GM19193 (cell line): ENCODE measurements at regions not wholly inside any gene's neighbourhood (a gene's known extent, or its start where the extent isn't known, plus 50 kb on each side); places are given as distances from the start of the nearest gene placed in this dataset.

Source experiments
- POLR2A ChIP-seq: IDR thresholded peaks from 4 replicates; pipeline ENCODE4 v1.6.1; 2011; ENCODE audit not compliant: insufficient read depth, insufficient read length; ENCODE audit errors: extremely low read depth

GRCh38 chr3:72070005-72070404, 285.1 kb upstream of the PROK2 start:
- TF ChIP-seq POLR2A = no peak

GRCh38 chr3:72069543-72069942, 284.6 kb upstream of the PROK2 start:
- TF ChIP-seq POLR2A = no peak

GRCh38 chr3:72068621-72069020, 283.7 kb upstream of the PROK2 start:
- TF ChIP-seq POLR2A = no peak

DNA sequence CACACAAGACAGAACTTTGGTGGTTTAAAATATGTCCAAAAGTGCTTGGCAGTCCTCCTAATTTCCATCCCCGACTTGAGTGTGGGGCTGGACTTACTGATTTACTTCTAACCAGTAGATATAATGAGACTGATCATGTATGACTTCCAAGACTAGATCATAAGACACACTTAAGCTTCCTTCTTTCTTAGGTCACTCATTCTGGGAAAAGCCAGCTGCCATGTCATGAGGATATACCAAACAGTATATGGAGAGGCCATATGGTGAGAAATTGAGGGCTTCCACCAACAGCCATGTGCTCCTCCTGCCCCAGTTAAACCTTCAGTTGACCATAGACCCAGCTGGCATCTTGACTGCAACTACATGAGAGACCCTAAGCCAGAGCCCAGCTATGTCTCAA, 282.8 kb upstream of the PROK2 start:
- TF ChIP-seq POLR2A = no peak

DNA sequence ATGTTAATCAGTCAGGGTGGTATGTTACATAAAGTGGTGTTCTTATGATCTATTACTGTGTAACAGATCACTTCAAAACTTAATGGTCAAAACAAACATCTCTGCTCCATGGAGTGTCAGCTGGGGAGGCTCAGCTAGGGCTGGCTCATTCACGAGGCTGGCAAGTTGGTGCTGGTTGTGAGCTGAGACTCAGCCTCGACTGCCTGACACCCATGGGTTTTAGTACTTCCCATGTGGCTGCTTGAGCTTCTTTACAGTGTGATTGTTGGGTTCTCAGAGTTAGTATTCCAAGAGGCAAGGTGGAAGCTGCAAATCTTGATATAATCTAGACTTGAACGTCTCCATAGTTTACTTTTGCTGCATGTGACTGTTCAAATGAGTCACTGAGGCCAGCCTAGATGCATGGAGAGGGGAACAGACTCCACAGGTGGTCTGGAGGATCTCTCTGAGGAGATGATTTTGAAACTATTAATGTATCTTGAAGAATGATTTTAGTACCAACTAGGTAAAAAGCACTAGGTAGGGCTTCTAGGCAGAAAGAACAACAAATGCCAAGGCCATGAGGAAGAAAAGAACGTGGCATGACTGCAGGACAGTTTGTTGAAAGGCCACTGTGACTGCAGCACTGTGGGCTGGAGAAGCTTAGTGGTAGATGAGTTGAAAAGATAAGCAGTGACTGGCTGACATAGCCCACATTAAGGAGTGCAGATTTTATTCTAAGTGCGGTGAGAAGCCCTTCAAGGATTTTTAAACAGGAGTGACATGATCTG, 281.1 kb upstream of the PROK2 start:
- TF ChIP-seq POLR2A = no peak

DNA sequence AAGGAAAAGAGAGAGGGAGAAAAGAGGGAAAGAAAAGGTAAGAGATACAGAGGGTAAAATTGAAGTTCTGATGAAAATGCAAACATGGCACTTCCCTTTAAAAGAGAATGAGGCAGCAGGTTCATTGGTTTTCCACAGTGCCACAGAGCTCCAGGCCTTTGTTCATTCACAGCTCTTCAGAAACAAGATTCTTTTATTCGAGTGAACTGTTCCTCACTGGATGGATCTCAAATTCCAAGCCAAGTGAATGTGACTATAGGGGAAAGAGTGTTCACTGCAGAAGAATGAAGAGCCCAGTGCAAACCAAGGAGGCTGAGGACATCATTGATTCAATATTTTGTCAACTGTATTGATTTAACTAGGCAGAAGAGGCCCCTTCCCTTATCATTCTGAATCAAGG, 280.3 kb upstream of the PROK2 start:
- no peak for TF ChIP-seq POLR2A

DNA sequence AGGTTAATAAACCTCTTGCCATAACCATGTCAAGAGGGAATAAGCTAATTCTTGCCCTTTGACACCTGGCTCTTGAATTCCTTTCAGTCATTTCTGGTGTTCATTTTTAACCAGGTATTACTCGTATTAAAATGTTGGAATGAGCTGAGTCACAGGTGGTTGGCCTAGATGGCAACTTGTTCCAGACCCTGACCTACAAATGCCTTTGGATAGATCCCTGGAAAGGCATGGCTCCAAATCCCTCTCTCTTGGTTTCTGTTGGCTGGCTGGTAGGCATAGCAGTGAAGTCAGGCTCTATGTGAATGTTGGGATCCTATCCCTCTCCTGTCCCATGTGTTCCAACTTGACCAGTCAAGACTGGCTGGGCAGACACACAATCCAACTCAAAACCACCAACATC, 277.1 kb upstream of the PROK2 start:
- no peak for TF ChIP-seq POLR2A

DNA sequence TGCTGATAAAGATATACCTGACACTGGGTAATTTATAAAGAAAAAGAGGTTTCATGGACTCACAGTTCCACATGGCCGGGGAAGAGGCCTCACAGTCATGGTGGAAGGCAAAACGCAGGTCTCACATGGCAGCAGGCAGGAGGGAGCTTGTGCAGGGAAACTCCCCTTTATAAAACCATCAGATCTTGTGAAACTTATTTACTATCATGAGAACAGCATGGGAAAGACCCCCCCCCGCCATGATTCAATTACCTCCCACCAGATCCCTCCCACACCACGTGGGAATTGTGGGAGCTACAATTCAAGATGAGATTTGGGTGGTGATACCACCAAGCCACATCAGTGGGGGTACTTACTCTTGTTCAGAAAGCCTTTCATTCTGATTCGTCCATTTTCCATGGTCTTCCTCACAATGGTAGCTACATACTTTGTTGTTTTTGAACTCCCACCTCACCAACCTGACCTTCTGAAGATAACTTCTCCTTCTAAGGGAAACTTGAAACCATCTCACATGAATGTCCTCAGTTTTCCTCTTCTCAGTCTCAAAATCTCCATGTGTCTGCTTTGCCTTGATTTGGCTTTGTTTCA, 275.6 kb upstream of the PROK2 start:
- no peak for TF ChIP-seq POLR2A

- no peak for TF ChIP-seq POLR2A
Measured at GRCh38 chr3:72058493-72059081, 273.6 kb upstream of the PROK2 start.

GRCh38 chr3:72055436-72055835, 270.5 kb upstream of the PROK2 start:
- TF ChIP-seq POLR2A = no peak

DNA sequence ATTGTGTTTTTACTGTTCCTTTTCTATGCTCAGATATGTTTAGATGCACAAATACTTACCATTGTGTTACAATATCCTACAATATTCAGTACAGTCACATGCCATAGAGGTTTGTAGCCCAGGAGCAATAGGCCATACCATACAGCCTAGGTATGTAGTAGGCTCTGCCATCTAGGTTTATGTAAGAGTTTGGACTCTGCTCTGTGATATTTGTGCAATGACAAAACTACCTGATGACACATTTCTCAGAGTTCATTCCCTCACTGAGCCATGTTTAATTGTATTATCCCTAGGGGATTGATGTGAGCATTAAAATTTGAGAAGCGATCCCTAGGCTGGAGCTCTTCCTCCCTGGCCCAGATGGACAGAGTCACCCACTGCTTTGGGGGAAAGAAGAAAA, 270.0 kb upstream of the PROK2 start:
- no peak for TF ChIP-seq POLR2A

DNA sequence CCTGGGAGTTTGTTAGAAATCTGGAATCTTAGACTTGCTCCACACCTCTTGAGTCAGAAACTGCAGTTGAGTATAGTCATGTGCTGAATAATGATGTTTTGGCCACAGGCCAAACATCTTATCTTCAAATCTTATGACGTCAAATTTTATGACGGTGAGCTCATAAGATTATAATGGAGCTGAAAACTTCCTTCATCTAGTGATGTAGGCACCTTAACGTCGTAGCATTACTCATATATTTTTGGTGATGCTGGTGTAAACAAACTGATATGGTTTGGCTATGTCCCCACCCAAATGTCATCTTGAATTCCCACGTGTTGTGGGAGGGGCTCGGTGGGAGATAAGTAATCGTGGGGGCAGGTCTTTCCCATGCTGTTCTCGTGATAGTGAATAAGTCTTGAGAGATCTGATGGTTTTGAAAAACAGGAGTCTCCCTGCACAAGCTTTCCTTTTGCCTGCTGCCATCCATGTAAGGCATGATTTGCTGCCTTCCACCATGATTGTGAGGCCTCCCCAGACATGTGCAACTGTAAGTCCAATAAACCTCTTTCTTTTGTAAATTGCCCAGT, 268.0 kb upstream of the PROK2 start:
- TF ChIP-seq POLR2A = no peak

DNA sequence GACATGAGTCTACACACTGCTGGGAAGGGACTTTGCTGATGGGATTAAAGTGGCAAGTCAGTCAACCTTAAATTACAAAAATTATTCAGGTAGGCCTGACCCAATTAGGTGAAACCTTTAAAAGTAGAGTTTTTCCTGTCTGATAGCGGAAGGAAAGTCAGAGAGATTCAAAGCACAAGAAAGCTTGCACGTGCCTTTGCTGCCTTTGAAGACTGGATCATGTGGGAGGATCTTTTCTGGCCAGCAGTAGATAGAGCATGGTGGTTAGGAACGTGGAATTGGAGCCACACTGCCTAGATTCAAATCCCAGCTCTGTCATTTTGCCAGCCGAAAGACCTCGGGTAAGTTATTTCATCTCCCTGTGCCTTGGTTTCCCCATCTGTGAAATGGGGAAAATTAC, 265.8 kb upstream of the PROK2 start:
- TF ChIP-seq POLR2A = no peak

GRCh38 chr3:72050048-72050632, 265.2 kb upstream of the PROK2 start:
- TF ChIP-seq POLR2A = no peak

DNA sequence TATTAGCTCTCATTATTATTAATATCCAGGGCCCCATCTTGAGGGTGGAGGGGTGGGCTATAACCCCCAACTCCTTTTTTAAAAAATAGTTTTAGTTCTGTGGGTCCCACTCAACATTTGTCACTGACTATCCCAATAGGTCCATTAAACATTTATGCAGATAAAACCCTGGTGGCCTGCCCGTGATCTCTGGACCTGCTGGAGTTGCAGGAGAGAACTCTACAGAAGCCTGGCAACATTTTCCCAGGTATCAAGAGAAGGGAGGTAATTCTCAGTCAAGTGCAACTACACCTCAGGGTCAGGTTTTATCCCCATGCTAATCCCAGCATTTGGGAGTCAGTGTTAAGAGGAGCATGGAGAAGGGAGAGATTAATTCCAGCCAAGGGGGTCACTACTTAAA, 264.4 kb upstream of the PROK2 start:
- no peak for TF ChIP-seq POLR2A
